H9 (cell line): ENCODE measurements at regions not wholly inside any gene's neighbourhood (a gene's known extent, or its start where the extent isn't known, plus 50 kb on each side); places are given as distances from the start of the nearest gene placed in this dataset.

ENCODE experiments used
- DNase-seq: peaks from one replicate; pipeline ENCODE4 v3.0.0-alpha.2; 2017
- H2AFZ ChIP-seq: one replicate; pipeline ENCODE4 v1.6.1; 2013; ENCODE audit warnings: mild to moderate bottlenecking, low read length, control low read depth, moderate library complexity
- H2AK5ac ChIP-seq: 2 replicates; pipeline ENCODE4 v1.6.1; 2013; ENCODE audit warnings: low read length, control low read depth, mixed read lengths; ENCODE audit not compliant: insufficient read length
- H2BK120ac ChIP-seq: one replicate; pipeline ENCODE4 v1.6.1; 2013; ENCODE audit warnings: low read depth, mild to moderate bottlenecking, low read length, control low read depth, inconsistent platforms; ENCODE audit not compliant: poor library complexity, severe bottlenecking
- H2BK12ac ChIP-seq: 2 replicates; pipeline ENCODE4 v1.6.1; 2013; ENCODE audit warnings: low read length, control low read depth, mixed read lengths, low read depth; ENCODE audit not compliant: insufficient read length
- H2BK15ac ChIP-seq: 2 replicates; pipeline ENCODE4 v1.6.1; 2013; ENCODE audit warnings: low read depth, low read length, control low read depth
- H2BK20ac ChIP-seq: one replicate; pipeline ENCODE4 v1.6.1; 2013; ENCODE audit warnings: low read depth, mild to moderate bottlenecking, low read length, control low read depth, inconsistent platforms; ENCODE audit not compliant: poor library complexity, severe bottlenecking
- H2BK5ac ChIP-seq: 2 replicates; pipeline ENCODE4 v1.6.1; 2013; ENCODE audit warnings: low read length, control low read depth, mixed read lengths; ENCODE audit not compliant: insufficient read length
- H3K14ac ChIP-seq: 2 replicates; pipeline ENCODE4 v1.6.1; 2013; ENCODE audit warnings: low read length, control low read depth; ENCODE audit not compliant: insufficient read depth
- H3K18ac ChIP-seq: 2 replicates; pipeline ENCODE4 v1.6.1; 2013; ENCODE audit warnings: low read depth, mild to moderate bottlenecking, mixed read lengths, low read length, control low read depth; ENCODE audit not compliant: insufficient read length
- H3K23ac ChIP-seq: 2 replicates; pipeline ENCODE4 v1.6.1; 2013; ENCODE audit warnings: low read length, control low read depth, mixed read lengths, low read depth; ENCODE audit not compliant: insufficient read length
- H3K23me2 ChIP-seq: 2 replicates; pipeline ENCODE4 v1.6.1; 2013; ENCODE audit warnings: low read depth, mild to moderate bottlenecking, mixed read lengths, low read length, control low read depth; ENCODE audit not compliant: insufficient read length, poor library complexity, severe bottlenecking
- H3K27ac ChIP-seq: 2 replicates; pipeline ENCODE4 v1.5.1; 2013; ENCODE audit warnings: low read length, control low read depth, mixed read lengths, low read depth; ENCODE audit not compliant: insufficient read length
- H3K27me3 ChIP-seq: 2 replicates; pipeline ENCODE4 v1.6.1; 2013; ENCODE audit warnings: low read length, control low read depth, inconsistent platforms; ENCODE audit not compliant: insufficient read depth
- H3K4ac ChIP-seq: 2 replicates; pipeline ENCODE4 v1.6.1; 2013; ENCODE audit warnings: low read depth, mild to moderate bottlenecking, control low read depth, inconsistent platforms, low read length, moderate library complexity
- H3K4me1 ChIP-seq: 2 replicates; pipeline ENCODE4 v1.6.1; 2013; ENCODE audit warnings: low read length, control low read depth, inconsistent platforms; ENCODE audit not compliant: insufficient read depth
- H3K4me2 ChIP-seq: 2 replicates; pipeline ENCODE4 v1.6.1; 2013; ENCODE audit warnings: low read length, control low read depth, mixed read lengths; ENCODE audit not compliant: insufficient read length, insufficient read depth
- H3K56ac ChIP-seq: 2 replicates; pipeline ENCODE4 v1.6.1; 2013; ENCODE audit warnings: low read depth, mild to moderate bottlenecking, mixed read lengths, low read length, control low read depth; ENCODE audit not compliant: insufficient read length
- H3K79me1 ChIP-seq: 2 replicates; pipeline ENCODE4 v1.6.1; 2013; ENCODE audit warnings: low read depth, mild to moderate bottlenecking, moderate library complexity, low read length, control low read depth, inconsistent platforms; ENCODE audit not compliant: insufficient read depth, poor library complexity, severe bottlenecking
- H3K79me2 ChIP-seq: 2 replicates; pipeline ENCODE4 v1.6.1; 2013; ENCODE audit warnings: low read length, control low read depth, inconsistent platforms; ENCODE audit not compliant: insufficient read depth
- H3K9ac ChIP-seq: 2 replicates; pipeline ENCODE4 v1.6.1; 2013; ENCODE audit warnings: low read length, control low read depth, mixed read lengths; ENCODE audit not compliant: insufficient read length; ENCODE audit errors: extremely low read depth
- H3K9me3 ChIP-seq: one replicate; pipeline ENCODE4 v1.6.1; 2013; ENCODE audit warnings: low read depth, low read length, inconsistent platforms; ENCODE audit not compliant: control insufficient read depth
- H3T11ph ChIP-seq: one replicate; pipeline ENCODE4 v1.6.1; 2013; ENCODE audit warnings: mild to moderate bottlenecking, low read length, control low read depth, inconsistent platforms
- H4K20me1 ChIP-seq: one replicate; pipeline ENCODE4 v1.6.1; 2013; ENCODE audit not compliant: control insufficient read depth, insufficient read length, insufficient read depth
- H4K5ac ChIP-seq: 2 replicates; pipeline ENCODE4 v1.6.1; 2013; ENCODE audit warnings: low read depth, mild to moderate bottlenecking, mixed read lengths, low read length, control low read depth; ENCODE audit not compliant: insufficient read length
- H4K8ac ChIP-seq: replicated peaks from 2 replicates; pipeline ENCODE4 v1.6.1; 2013; ENCODE audit warnings: low read length, control low read depth, mixed read lengths, low read depth; ENCODE audit not compliant: insufficient read length
- H4K91ac ChIP-seq: 2 replicates; pipeline ENCODE4 v1.6.1; 2013; ENCODE audit warnings: low read depth, mild to moderate bottlenecking, moderate library complexity, mixed read lengths, low read length, control low read depth; ENCODE audit not compliant: insufficient read length
- H3K27ac Mint-ChIP-seq, 3 experiments: 2 replicates in 2 of 3; 3 replicates in 1 of 3; pipeline ENCODE4 v1.8.0; 2020 to 2021; ENCODE audit warnings: mixed read lengths in 3 of 3, mild to moderate bottlenecking in 1 of 3, moderate library complexity in 1 of 3
- H3K27me3 Mint-ChIP-seq: 2 replicates; pipeline ENCODE4 v1.8.0; 2021; ENCODE audit warnings: low read depth, mild to moderate bottlenecking, moderate library complexity, mixed read lengths
- H3K36me3 Mint-ChIP-seq, 3 experiments: 2 replicates in 2 of 3; 3 replicates in 1 of 3; pipeline ENCODE4 v1.8.0; 2020 to 2021; ENCODE audit warnings: low read depth in 3 of 3, mixed read lengths in 3 of 3; ENCODE audit not compliant: insufficient read depth in 1 of 3
- H3K4me1 Mint-ChIP-seq, 2 experiments: 2 replicates each; pipeline ENCODE4 v1.8.0; 2020; ENCODE audit warnings: mixed read lengths in 2 of 2
- H3K4me3 Mint-ChIP-seq, 2 experiments: 2 replicates in 1 of 2; 3 replicates in 1 of 2; pipeline ENCODE4 v1.8.0; 2020 to 2021; ENCODE audit warnings: mild to moderate bottlenecking in 2 of 2, mixed read lengths in 2 of 2, moderate library complexity in 1 of 2
- H3K9me3 Mint-ChIP-seq, 2 experiments: 2 replicates in 1 of 2; 3 replicates in 1 of 2; pipeline ENCODE4 v1.8.0; 2020; ENCODE audit warnings: mild to moderate bottlenecking in 2 of 2, mixed read lengths in 2 of 2, moderate library complexity in 1 of 2
- WGBS: extraction: QIAGEN DNeasy Blood & Tissue Kit; methylation state at CpG from one replicate; pipeline ENCODE4 v1.1.7; 2013; ENCODE audit warnings: missing lambda C conversion rate, low lambda C conversion rate, mixed read lengths; ENCODE audit not compliant: insufficient read length; ENCODE audit errors: extremely low coverage; 5-methylcytosine and 5-hydroxymethylcytosine counted together
- TF ChIP-seq, protein P1 (sequence below): fragments of 200-600 bp; sonication (generic); conservative IDR thresholded peaks from 3 replicates; pipeline ENCODE4 v1.8.0; 2021; ENCODE audit warnings: antibody characterized with exemption, mild to moderate bottlenecking

DNA sequence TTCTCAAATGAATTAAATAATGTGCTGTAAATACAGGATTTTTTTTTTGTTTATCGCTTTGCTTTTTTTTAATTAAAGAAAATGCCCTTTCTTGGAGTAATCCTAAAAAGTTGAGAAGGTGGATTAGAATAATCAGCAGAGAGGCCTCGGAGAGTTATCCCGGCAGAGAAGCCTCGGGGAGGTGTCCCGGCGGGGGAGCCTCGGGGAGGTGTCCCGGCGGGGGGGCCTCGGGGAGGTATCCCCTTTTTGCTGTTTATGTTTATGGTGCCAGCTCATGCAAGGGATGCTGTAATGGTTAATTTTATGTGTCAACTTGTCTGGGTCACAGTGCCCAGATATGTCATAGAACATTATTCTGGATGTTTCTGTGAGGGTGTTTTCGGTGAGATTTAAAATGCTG is 263.0 kb upstream of the TRIB2 start:
- H4K20me1 ChIP-seq = no peaks in the 10 kb centered on the region
- no peaks in the 10 kb centered on the region for H3K27me3 Mint-ChIP-seq

More for the DNA sequence above, 263.0 kb upstream of the TRIB2 start:
- Histone ChIP-seq H2BK15ac (no peak overlapping the region), H2BK12ac (no peak overlapping the region), H4K5ac (no peak overlapping the region), H3K9me3 (no peaks in the 10 kb centered on the region), H3K14ac (no peak overlapping the region), H3K18ac (no peak overlapping the region), H2BK120ac (no peak overlapping the region), H3K79me1 (no peaks in the 10 kb centered on the region), H4K91ac (no peak overlapping the region), H4K8ac (no peak overlapping the region), H3K27ac (no peak overlapping the region), H3K27me3 (no peaks in the 10 kb centered on the region), H3K9ac (no peak overlapping the region), H3K23ac (no peak overlapping the region), H2BK5ac (no peak overlapping the region), H3K4me1 (no peaks in the 10 kb centered on the region), H3K23me2 (no peaks in the 10 kb centered on the region), H2AFZ (no peak overlapping the region), H3K79me2 (no peaks in the 10 kb centered on the region), H3T11ph (no peak overlapping the region), H3K4me2 (no peak overlapping the region), H3K4ac (no peak overlapping the region), H3K56ac (no peak overlapping the region), H2AK5ac (no peak overlapping the region), H2BK20ac (no peak overlapping the region)
- Mint-ChIP-seq H3K27ac (no peak overlapping the region), H3K4me3 (no peak overlapping the region), H3K9me3 (no peaks in the 10 kb centered on the region), H3K4me1 (peaks cover 17 to 18% of the 10 kb centered on the region in 2 experiments), H3K36me3 (no peaks in the 10 kb centered on the region)
- TF ChIP-seq, protein P1, sequence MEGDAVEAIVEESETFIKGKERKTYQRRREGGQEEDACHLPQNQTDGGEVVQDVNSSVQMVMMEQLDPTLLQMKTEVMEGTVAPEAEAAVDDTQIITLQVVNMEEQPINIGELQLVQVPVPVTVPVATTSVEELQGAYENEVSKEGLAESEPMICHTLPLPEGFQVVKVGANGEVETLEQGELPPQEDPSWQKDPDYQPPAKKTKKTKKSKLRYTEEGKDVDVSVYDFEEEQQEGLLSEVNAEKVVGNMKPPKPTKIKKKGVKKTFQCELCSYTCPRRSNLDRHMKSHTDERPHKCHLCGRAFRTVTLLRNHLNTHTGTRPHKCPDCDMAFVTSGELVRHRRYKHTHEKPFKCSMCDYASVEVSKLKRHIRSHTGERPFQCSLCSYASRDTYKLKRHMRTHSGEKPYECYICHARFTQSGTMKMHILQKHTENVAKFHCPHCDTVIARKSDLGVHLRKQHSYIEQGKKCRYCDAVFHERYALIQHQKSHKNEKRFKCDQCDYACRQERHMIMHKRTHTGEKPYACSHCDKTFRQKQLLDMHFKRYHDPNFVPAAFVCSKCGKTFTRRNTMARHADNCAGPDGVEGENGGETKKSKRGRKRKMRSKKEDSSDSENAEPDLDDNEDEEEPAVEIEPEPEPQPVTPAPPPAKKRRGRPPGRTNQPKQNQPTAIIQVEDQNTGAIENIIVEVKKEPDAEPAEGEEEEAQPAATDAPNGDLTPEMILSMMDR = no peak
- no CpG with 5 or more reads among the region's 11 CpGs for WGBS
- DNase-seq = no peak
